OCI-LY7 (cell line): ENCODE measurements at regions not wholly inside any gene's neighbourhood (a gene's known extent, or its start where the extent isn't known, plus 50 kb on each side); places are given as distances from the start of the nearest gene placed in this dataset.

ENCODE experiments used
- BruUV-seq: library from RNA; stranded (reverse); fragments of 400-500 nt; replicated peaks from 2 replicates; lab custom pipeline; 2021; lab: Mats Ljungman, UMichigan
- CTCF ChIA-PET: fragments of 300-600 bp; sonication (Branson Sonifier 250); formaldehyde crosslinking; loops from one replicate; lab custom pipeline; 2022; ENCODE audit warnings: antibody characterized with exemption; ENCODE audit not compliant: unreplicated experiment; lab: Charles Lee
- POLR2A ChIA-PET: fragments of 300-600 bp; sonication (Branson Sonifier 250); formaldehyde crosslinking; loops from one replicate; lab custom pipeline; 2022; ENCODE audit warnings: antibody characterized with exemption; lab: Charles Lee
- DNase-seq: peaks from one replicate; pipeline ENCODE4 v3.0.0-alpha.2; 2015; ENCODE audit warnings: low spot score
- H2AFZ ChIP-seq: fragments of 200-600 bp; sonication (generic), shearing (Covaris generic); 2 replicates; pipeline ENCODE4 v1.6.1; 2014; ENCODE audit warnings: mild to moderate bottlenecking, antibody characterized with exemption, low read length, moderate library complexity
- H3K27ac ChIP-seq: fragments of 200-600 bp; sonication (generic); 2 replicates; pipeline ENCODE4 v1.5.1; 2014; ENCODE audit warnings: mixed run types, low read depth, mild to moderate bottlenecking, moderate library complexity, low read length, inconsistent platforms; ENCODE audit not compliant: poor library complexity, severe bottlenecking
- H3K36me3 ChIP-seq: fragments of 200-600 bp; sonication (generic); 2 replicates; pipeline ENCODE4 v1.6.1; 2014; ENCODE audit warnings: mild to moderate bottlenecking, antibody characterized with exemption, low read length, moderate library complexity, mixed read lengths; ENCODE audit not compliant: insufficient read depth
- H3K4me1 ChIP-seq: fragments of 200-600 bp; sonication (generic); 2 replicates; pipeline ENCODE4 v1.5.1; 2014; ENCODE audit warnings: mild to moderate bottlenecking, low read length; ENCODE audit not compliant: insufficient read depth, poor library complexity, severe bottlenecking
- H3K4me2 ChIP-seq: fragments of 200-600 bp; sonication (generic); 2 replicates; pipeline ENCODE4 v1.6.1; 2014; ENCODE audit warnings: mild to moderate bottlenecking, low read length
- H3K4me3 ChIP-seq: fragments of 200-600 bp; sonication (generic); 2 replicates; pipeline ENCODE4 v1.5.1; 2014; ENCODE audit warnings: mild to moderate bottlenecking, low read depth, low read length; ENCODE audit not compliant: poor library complexity, severe bottlenecking
- H3K79me2 ChIP-seq: fragments of 200-600 bp; sonication (generic); 2 replicates; pipeline ENCODE4 v1.6.1; 2016; ENCODE audit warnings: low read depth, mild to moderate bottlenecking, low read length, moderate library complexity, mixed read lengths; ENCODE audit not compliant: insufficient read depth
- H3K9me2 ChIP-seq: fragments of 200-600 bp; sonication (generic); 2 replicates; pipeline ENCODE4 v1.6.1; 2016; ENCODE audit warnings: mild to moderate bottlenecking, low read length, mixed read lengths; ENCODE audit not compliant: insufficient read depth
- H3K9me3 ChIP-seq: fragments of 200-600 bp; sonication (generic); 2 replicates; pipeline ENCODE4 v1.6.1; 2014; ENCODE audit warnings: mild to moderate bottlenecking, mixed run types, low read length, mixed read lengths
- H4K20me1 ChIP-seq: fragments of 200-600 bp; sonication (generic); 2 replicates; pipeline ENCODE4 v1.6.1; 2014; ENCODE audit warnings: mild to moderate bottlenecking, antibody characterized with exemption, low read length, moderate library complexity, mixed read lengths; ENCODE audit not compliant: insufficient read depth
- EZH2phosphoT487 ChIP-seq: fragments of 200-600 bp; sonication (generic); IDR thresholded peaks from 2 replicates; pipeline ENCODE4 v1.6.1; 2018; ENCODE audit warnings: low read depth, borderline replicate concordance, mild to moderate bottlenecking, mixed run types, antibody characterized with exemption, low read length, moderate library complexity, mixed read lengths
- intact Hi-C: fragments of 100-400 bp; cut with micrococcal nuclease; formaldehyde crosslinking; loops from one replicate; pipeline ENCODE4 v1.10.0; 2022; ENCODE audit not compliant: unreplicated experiment
- TF ChIP-seq, protein P1 (sequence below): fragments of 200-600 bp; sonication (generic); conservative IDR thresholded peaks from 2 replicates; pipeline ENCODE4 v1.5.1; 2014; ENCODE audit warnings: mild to moderate bottlenecking, antibody characterized with exemption, low read length, moderate library complexity, mixed read lengths

DNA sequence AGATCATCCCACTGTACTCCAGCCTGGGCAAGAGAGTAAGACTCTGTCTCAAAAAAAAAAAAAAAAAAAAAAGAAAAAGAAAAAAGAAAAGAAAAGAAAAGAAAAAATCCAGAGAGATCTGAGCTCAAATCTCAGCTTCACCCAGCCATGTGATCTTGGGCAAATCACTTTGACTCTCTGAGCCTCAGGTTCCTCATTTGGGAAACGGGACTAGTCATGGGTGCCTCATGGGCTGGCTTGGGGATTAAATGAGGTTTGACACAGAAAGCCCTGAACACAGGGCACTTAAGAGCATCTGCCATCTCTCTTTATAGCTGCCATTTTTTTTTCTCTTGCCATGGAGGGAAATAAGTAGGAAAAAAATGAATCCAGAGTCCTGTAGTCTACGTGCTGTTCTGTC is 86.2 kb upstream of the MYL2 start:
- BruUV-seq = no TSS peak
- Histone ChIP-seq H3K79me2 (no peaks in the 10 kb centered on the region), H3K9me2 (no peaks in the 10 kb centered on the region), H2AFZ (no peak overlapping the region), H3K36me3 (no peaks in the 10 kb centered on the region), H4K20me1 (no peaks in the 10 kb centered on the region), H3K4me3 (no peak overlapping the region), H3K9me3 (no peaks in the 10 kb centered on the region), H3K4me1 (no peaks in the 10 kb centered on the region), H3K4me2 (no peak overlapping the region), H3K27ac (no peak overlapping the region)
- ChIA-PET CTCF (no interaction called here), POLR2A (interaction anchor here (0.6 to 0.8 kb wide), 2 partner anchors 241 to 280 kb away, joined by 3 read pairs; no protein-coding TSS in a partner anchor)
- intact Hi-C loops = no loop called here
- TF ChIP-seq, protein P1, sequence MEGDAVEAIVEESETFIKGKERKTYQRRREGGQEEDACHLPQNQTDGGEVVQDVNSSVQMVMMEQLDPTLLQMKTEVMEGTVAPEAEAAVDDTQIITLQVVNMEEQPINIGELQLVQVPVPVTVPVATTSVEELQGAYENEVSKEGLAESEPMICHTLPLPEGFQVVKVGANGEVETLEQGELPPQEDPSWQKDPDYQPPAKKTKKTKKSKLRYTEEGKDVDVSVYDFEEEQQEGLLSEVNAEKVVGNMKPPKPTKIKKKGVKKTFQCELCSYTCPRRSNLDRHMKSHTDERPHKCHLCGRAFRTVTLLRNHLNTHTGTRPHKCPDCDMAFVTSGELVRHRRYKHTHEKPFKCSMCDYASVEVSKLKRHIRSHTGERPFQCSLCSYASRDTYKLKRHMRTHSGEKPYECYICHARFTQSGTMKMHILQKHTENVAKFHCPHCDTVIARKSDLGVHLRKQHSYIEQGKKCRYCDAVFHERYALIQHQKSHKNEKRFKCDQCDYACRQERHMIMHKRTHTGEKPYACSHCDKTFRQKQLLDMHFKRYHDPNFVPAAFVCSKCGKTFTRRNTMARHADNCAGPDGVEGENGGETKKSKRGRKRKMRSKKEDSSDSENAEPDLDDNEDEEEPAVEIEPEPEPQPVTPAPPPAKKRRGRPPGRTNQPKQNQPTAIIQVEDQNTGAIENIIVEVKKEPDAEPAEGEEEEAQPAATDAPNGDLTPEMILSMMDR = no peak
- no peak for TF ChIP-seq EZH2phosphoT487
- DNase-seq = no peak

DNA sequence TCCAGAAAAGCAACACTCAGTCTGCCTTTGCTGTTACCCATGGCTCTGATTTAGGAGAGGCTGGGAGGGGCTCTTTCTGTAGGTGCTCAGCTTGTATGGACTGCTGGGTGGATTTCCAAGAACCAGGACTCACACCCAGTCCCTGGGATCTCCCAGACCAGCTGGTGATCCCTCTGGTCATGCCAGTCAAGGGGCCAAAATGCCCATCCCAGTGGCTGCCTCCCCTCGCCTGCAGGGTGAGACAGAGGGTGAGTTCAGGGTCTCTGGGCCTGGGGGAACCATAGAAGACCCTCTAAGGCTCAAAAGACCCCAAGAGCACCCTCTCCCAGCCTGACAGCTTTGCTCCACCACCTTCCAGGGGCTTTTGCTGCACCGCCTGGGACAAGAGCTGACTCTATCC is 78.6 kb upstream of the MYL2 start:
- Histone ChIP-seq H2AFZ (no peak overlapping the region), H3K4me3 (no peak overlapping the region), H4K20me1 (no peaks in the 10 kb centered on the region), H3K36me3 (no peaks in the 10 kb centered on the region), H3K4me1 (no peaks in the 10 kb centered on the region), H3K9me2 (no peaks in the 10 kb centered on the region), H3K9me3 (peaks cover 8% of the 10 kb centered on the region; the same call in 1 of the 2 replicates), H3K27ac (no peak overlapping the region), H3K79me2 (no peaks in the 10 kb centered on the region), H3K4me2 (no peak overlapping the region)
- DNase-seq = no peak
- no peak for TF ChIP-seq EZH2phosphoT487
- TF ChIP-seq, protein P1 = no peak
- no TSS peak for BruUV-seq
- ChIA-PET CTCF (no interaction called here), POLR2A (no interaction called here)
- intact Hi-C loops = no loop called here

DNA sequence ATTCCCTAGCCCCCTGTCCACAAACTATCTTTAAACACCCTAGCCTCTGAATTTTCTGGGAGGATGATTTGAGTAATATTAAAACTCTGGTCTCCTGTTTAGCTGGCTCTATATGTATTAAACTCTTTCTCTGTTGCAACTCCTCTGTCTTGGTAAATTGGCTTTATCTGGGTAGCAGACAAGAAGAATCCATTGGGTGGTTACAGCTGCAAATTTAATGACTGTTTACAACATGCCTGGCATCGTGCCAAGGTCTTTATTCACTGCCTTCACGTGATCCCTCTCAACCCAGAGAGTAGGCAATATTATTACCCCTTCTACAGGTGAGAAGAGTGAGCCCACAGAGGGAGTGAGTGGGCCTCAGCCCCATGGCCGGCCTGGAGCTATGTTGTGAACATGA is 77.8 kb upstream of the MYL2 start:
- Histone ChIP-seq H3K4me3 (no peak overlapping the region), H3K4me2 (no peak overlapping the region), H3K9me3 (peaks cover 8% of the 10 kb centered on the region; the same call in 1 of the 2 replicates), H3K27ac (no peak overlapping the region), H3K79me2 (no peaks in the 10 kb centered on the region), H2AFZ (no peak overlapping the region), H3K4me1 (no peaks in the 10 kb centered on the region), H3K9me2 (no peaks in the 10 kb centered on the region), H4K20me1 (no peaks in the 10 kb centered on the region), H3K36me3 (no peaks in the 10 kb centered on the region)
- ChIA-PET POLR2A (no interaction called here), CTCF (no interaction called here)
- BruUV-seq = no TSS peak
- no peak for TF ChIP-seq EZH2phosphoT487
- intact Hi-C loops = no loop called here
- DNase-seq = no peak
